ENCODE measurements at regions not wholly inside any gene's neighbourhood (a gene's known extent, or its start where the extent isn't known, plus 50 kb on each side); places are given as distances from the start of the nearest gene placed in this dataset.

GRCh38 chr22:48957311-48957986 lies 870.2 kb downstream of the BRD1 start:
- no peaks in the 10 kb centered on the region for H3K9me3 ChIP-seq
- peaks cover 0 to 33% (median 0%) of the 10 kb centered on the region in 3 donors for H3K27me3 ChIP-seq
- no peak for DNase-seq
- H3K4me1 ChIP-seq, result no peaks in the 10 kb centered on the region
- intact Hi-C loops (cut with DNase I), result no loop called here
- no peaks in the 10 kb centered on the region for H3K36me3 ChIP-seq
- no peak overlapping the region for H3K27ac ChIP-seq
- TF ChIP-seq POLR2AphosphoS5 (IDR thresholded peaks at IDR 0.05) (no peak), POLR2A (IDR thresholded peaks at IDR 0.05) (no peak), CTCF (IDR thresholded peaks at IDR 0.05) (no peak), EP300 (IDR thresholded peaks at IDR 0.05) (no peak)
- WGBS, 2 donors, result 92 to 94% methylated on average over 21 of the region's 21 CpGs
- no peak overlapping the region for H3K4me3 ChIP-seq

- 76 to 86% methylated on average over 36 of the region's 36 CpGs for WGBS, 2 donors
- DNase-seq, result no peak
- Histone ChIP-seq H3K9me3 (no peaks in the 10 kb centered on the region), H3K4me3 (no peak overlapping the region), H3K36me3 (no peaks in the 10 kb centered on the region), H3K27ac (no peak overlapping the region), H3K4me1 (no peaks in the 10 kb centered on the region), H3K27me3 (peaks cover 0 to 36% (median 0%) of the 10 kb centered on the region in 3 donors)
- intact Hi-C loops (cut with DNase I), result no loop called here
- TF ChIP-seq EP300 (IDR thresholded peaks at IDR 0.05), result no peak
- TF ChIP-seq POLR2A (IDR thresholded peaks at IDR 0.05), result no peak
- TF ChIP-seq CTCF (IDR thresholded peaks at IDR 0.05), result no peak
- no peak for TF ChIP-seq POLR2AphosphoS5 (IDR thresholded peaks at IDR 0.05)
Observed at GRCh38 chr22:48955351-48956311, 872.0 kb downstream of the BRD1 start.

- Histone ChIP-seq H3K9me3 (no peaks in the 10 kb centered on the region), H3K27ac (no peak overlapping the region), H3K4me1 (no peaks in the 10 kb centered on the region), H3K36me3 (no peaks in the 10 kb centered on the region), H3K4me3 (no peak overlapping the region), H3K27me3 (peaks cover 0 to 33% (median 0%) of the 10 kb centered on the region in 3 donors)
- no peak for DNase-seq
- intact Hi-C loops (cut with DNase I), result no loop called here
- WGBS, 2 donors, result 67 to 76% methylated on average over 16 of the region's 16 CpGs
- TF ChIP-seq EP300 (IDR thresholded peaks at IDR 0.05) (no peak), CTCF (IDR thresholded peaks at IDR 0.05) (no peak), POLR2AphosphoS5 (IDR thresholded peaks at IDR 0.05) (no peak), POLR2A (IDR thresholded peaks at IDR 0.05) (no peak)
Observed at GRCh38 chr22:48954781-48955311, 872.8 kb downstream of the BRD1 start.

GRCh38 chr22:48953830-48954229 lies 873.8 kb downstream of the BRD1 start:
- H3K27me3 ChIP-seq, result peaks cover 0 to 34% (median 0%) of the 10 kb centered on the region in 3 donors
- H3K27ac ChIP-seq, result no peak overlapping the region
- 82 to 87% methylated on average over 11 of the region's 11 CpGs for WGBS, 2 donors
- TF ChIP-seq CTCF (IDR thresholded peaks at IDR 0.05) (no peak), POLR2A (IDR thresholded peaks at IDR 0.05) (no peak), POLR2AphosphoS5 (IDR thresholded peaks at IDR 0.05) (no peak), EP300 (IDR thresholded peaks at IDR 0.05) (no peak)
- intact Hi-C loops (cut with DNase I), result no loop called here
- H3K9me3 ChIP-seq, result no peaks in the 10 kb centered on the region
- H3K36me3 ChIP-seq, result no peaks in the 10 kb centered on the region
- DNase-seq, result no peak
- H3K4me1 ChIP-seq, result no peaks in the 10 kb centered on the region
- H3K4me3 ChIP-seq, result no peak overlapping the region
